ENCODE measurements at regions not wholly inside any gene's neighbourhood (a gene's known extent, or its start where the extent isn't known, plus 50 kb on each side); places are given as distances from the start of the nearest gene placed in this dataset.
A peak's percentile ranks its signal among the peaks of the same experiment; 100 is the strongest.

GRCh38 chr9:89972535-89972934, 367.7 kb downstream of the GADD45G start:
- no peak for DNase-seq
- TF ChIP-seq, protein P1, sequence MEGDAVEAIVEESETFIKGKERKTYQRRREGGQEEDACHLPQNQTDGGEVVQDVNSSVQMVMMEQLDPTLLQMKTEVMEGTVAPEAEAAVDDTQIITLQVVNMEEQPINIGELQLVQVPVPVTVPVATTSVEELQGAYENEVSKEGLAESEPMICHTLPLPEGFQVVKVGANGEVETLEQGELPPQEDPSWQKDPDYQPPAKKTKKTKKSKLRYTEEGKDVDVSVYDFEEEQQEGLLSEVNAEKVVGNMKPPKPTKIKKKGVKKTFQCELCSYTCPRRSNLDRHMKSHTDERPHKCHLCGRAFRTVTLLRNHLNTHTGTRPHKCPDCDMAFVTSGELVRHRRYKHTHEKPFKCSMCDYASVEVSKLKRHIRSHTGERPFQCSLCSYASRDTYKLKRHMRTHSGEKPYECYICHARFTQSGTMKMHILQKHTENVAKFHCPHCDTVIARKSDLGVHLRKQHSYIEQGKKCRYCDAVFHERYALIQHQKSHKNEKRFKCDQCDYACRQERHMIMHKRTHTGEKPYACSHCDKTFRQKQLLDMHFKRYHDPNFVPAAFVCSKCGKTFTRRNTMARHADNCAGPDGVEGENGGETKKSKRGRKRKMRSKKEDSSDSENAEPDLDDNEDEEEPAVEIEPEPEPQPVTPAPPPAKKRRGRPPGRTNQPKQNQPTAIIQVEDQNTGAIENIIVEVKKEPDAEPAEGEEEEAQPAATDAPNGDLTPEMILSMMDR (IDR thresholded peaks at IDR 0.05), result no peak
- no peak for TF ChIP-seq POLR2A (IDR thresholded peaks at IDR 0.05)
- Histone ChIP-seq H3K36me3 (ENCODE audit: low read depth, missing control alignments) (no peaks in the 10 kb centered on the region), H3K4me3 (no peak overlapping the region), H3K4me1 (peaks cover 4% of the 10 kb centered on the region), H3K27me3 (no peaks in the 10 kb centered on the region), H3K9me3 (no peaks in the 10 kb centered on the region), H3K27ac (no peak overlapping the region)
- intact Hi-C loops (cut with DNase I; ENCODE audit: low total_unique reads), result no loop called here
- WGBS, 2 donors, result 92 to 93% methylated on average over 5 of the region's 5 CpGs

DNA sequence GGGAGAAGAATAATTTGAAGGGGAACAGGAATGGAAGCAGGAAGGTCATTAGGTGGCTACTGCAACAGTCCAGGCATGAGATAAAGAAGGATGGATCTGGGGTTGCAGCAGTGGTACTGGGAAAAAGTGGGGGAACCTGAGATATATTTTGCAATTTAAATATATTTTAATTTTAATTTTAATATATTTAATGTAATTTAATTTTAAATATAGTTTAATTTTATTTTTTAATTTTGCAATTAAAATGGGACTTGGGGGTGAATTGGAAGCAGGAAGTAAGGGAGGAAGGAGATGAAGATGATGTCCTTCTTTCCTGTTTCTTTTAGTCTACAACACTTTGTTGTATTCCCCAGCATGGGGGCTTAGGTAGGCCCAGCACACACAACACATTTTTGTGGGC, 369.8 kb downstream of the GADD45G start:
- no peaks in the 10 kb centered on the region for H3K27me3 ChIP-seq
- H3K27ac ChIP-seq, result no peak overlapping the region
- no peaks in the 10 kb centered on the region for H3K9me3 ChIP-seq
- H3K4me3 ChIP-seq, result no peak overlapping the region
- H3K36me3 ChIP-seq (ENCODE audit: low read depth, missing control alignments), result no peaks in the 10 kb centered on the region
- intact Hi-C loops (cut with DNase I; ENCODE audit: low total_unique reads), result no loop called here
- no peak for DNase-seq
- peaks cover 7% of the 10 kb centered on the region for H3K4me1 ChIP-seq
- TF ChIP-seq, protein P1 (IDR thresholded peaks at IDR 0.05), result no peak
- TF ChIP-seq POLR2A (IDR thresholded peaks at IDR 0.05), result no peak

- H3K4me1 ChIP-seq, result peaks cover 7% of the 10 kb centered on the region
- WGBS, 2 donors, result 92 to 95% methylated on average over 1 of the region's 1 CpG
- no peaks in the 10 kb centered on the region for H3K36me3 ChIP-seq (ENCODE audit: low read depth, missing control alignments)
- TF ChIP-seq POLR2A (IDR thresholded peaks at IDR 0.05), result no peak
- TF ChIP-seq, protein P1 (IDR thresholded peaks at IDR 0.05), result no peak
- H3K4me3 ChIP-seq, result no peak overlapping the region
- H3K9me3 ChIP-seq, result no peaks in the 10 kb centered on the region
- no peak overlapping the region for H3K27ac ChIP-seq
- no peaks in the 10 kb centered on the region for H3K27me3 ChIP-seq
- intact Hi-C loops (cut with DNase I; ENCODE audit: low total_unique reads), result no loop called here
- no peak for DNase-seq
Observed at GRCh38 chr9:89975024-89975423, 370.2 kb downstream of the GADD45G start.

GRCh38 chr9:89975630-89976029, 370.8 kb downstream of the GADD45G start:
- no peak for TF ChIP-seq POLR2A (IDR thresholded peaks at IDR 0.05)
- TF ChIP-seq, protein P1 (IDR thresholded peaks at IDR 0.05), result no peak
- Histone ChIP-seq H3K27ac (no peak overlapping the region), H3K27me3 (no peaks in the 10 kb centered on the region), H3K4me1 (peaks cover 7% of the 10 kb centered on the region), H3K36me3 (ENCODE audit: low read depth, missing control alignments) (no peaks in the 10 kb centered on the region), H3K4me3 (no peak overlapping the region), H3K9me3 (no peaks in the 10 kb centered on the region)
- no peak for DNase-seq
- intact Hi-C loops (cut with DNase I; ENCODE audit: low total_unique reads), result no loop called here
- 68 to 72% methylated on average over 2 of the region's 2 CpGs for WGBS, 2 donors

DNA sequence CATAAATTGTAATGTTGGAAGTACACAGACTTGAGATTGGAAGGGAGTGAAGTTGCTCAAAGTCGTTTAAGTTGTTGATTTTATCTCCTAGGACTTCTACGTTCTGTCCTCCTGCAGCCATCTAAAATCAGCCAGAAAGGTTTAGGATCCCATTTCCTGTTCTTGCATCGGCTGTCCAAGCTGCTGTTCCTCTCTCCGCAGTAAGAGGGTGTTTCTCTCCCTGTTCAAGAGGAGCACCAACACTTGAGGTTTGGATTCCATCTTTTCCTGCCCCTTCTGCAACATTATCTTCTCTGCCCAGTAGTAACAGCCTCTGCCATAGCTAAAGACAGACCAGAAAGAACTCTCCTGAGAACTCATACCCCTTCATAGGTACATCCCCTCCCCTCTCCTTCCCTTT, 373.4 kb downstream of the GADD45G start:
- Histone ChIP-seq H3K27ac (no peak overlapping the region), H3K36me3 (ENCODE audit: low read depth, missing control alignments) (no peaks in the 10 kb centered on the region), H3K9me3 (no peaks in the 10 kb centered on the region), H3K27me3 (no peaks in the 10 kb centered on the region), H3K4me1 (peaks cover 10% of the 10 kb centered on the region), H3K4me3 (no peak overlapping the region)
- DNase-seq, result peak; percentile 58
- TF ChIP-seq, protein P1 (IDR thresholded peaks at IDR 0.05), result peak in 2 of 3 experiments; percentile 44 to 52
- no peak for TF ChIP-seq POLR2A (IDR thresholded peaks at IDR 0.05)
- intact Hi-C loops (cut with DNase I; ENCODE audit: low total_unique reads), result no loop called here
- 37% methylated on average over 4 of the region's 4 CpGs for WGBS, 2 donors

Data from testis (tissue), 2 donors.